IMR-90 (cell line): ENCODE measurements at regions not wholly inside any gene's neighbourhood (a gene's known extent, or its start where the extent isn't known, plus 50 kb on each side); places are given as distances from the start of the nearest gene placed in this dataset.

ENCODE experiments used
- ATAC-seq: fragments of 200-7000 bp; cut with Tn5 transposase; 2 replicates; pipeline ENCODE4 v1.9.1; 2020; ENCODE audit warnings: low read depth, mild to moderate bottlenecking, moderate library complexity
- BruUV-seq: library from RNA; stranded (reverse); fragments of 400-500 nt; replicated peaks from 2 replicates; lab custom pipeline; 2021; lab: Mats Ljungman, UMichigan
- CTCF ChIA-PET: fragments of 300-600 bp; formaldehyde crosslinking; extraction: SDS; loops from one replicate; lab custom pipeline; 2021; ENCODE audit warnings: antibody characterized with exemption; lab: Yijun Ruan, JAX
- POLR2A ChIA-PET: fragments of 300-600 bp; sonication (Branson Sonifier 250); formaldehyde crosslinking; loops from one replicate; lab custom pipeline; 2022; ENCODE audit warnings: antibody characterized with exemption; ENCODE audit not compliant: unreplicated experiment; lab: Charles Lee
- DNase-seq: peaks from one replicate; pipeline ENCODE4 v3.0.0; 2013
- H2AFZ ChIP-seq: replicated peaks from 2 replicates; pipeline ENCODE3; 2013; ENCODE audit warnings: low read length, mild to moderate bottlenecking; ENCODE audit not compliant: poor library complexity
- H2AK5ac ChIP-seq: 2 replicates; pipeline ENCODE4 v1.6.1; 2013; ENCODE audit warnings: low read depth, low read length, inconsistent platforms
- H2AK9ac ChIP-seq: replicated peaks from 2 replicates; pipeline ENCODE3; 2013; ENCODE audit warnings: mild to moderate bottlenecking, low read depth, low read length, moderate library complexity; ENCODE audit not compliant: poor library complexity
- H2BK120ac ChIP-seq: 2 replicates; pipeline ENCODE4 v1.6.1; 2013; ENCODE audit warnings: low read depth, low read length, inconsistent platforms
- H2BK15ac ChIP-seq: 3 replicates; pipeline ENCODE4 v1.6.1; 2013; ENCODE audit warnings: low read depth, low read length, inconsistent platforms
- H2BK20ac ChIP-seq: 2 replicates; pipeline ENCODE4 v1.6.1; 2013; ENCODE audit warnings: low read depth, mild to moderate bottlenecking, inconsistent platforms, low read length, moderate library complexity
- H2BK5ac ChIP-seq: 2 replicates; pipeline ENCODE4 v1.6.1; 2013; ENCODE audit warnings: mild to moderate bottlenecking, low read depth, low read length, inconsistent platforms; ENCODE audit not compliant: poor library complexity, severe bottlenecking
- H3K14ac ChIP-seq: replicated peaks from 2 replicates; pipeline ENCODE4 v1.6.1; 2013; ENCODE audit warnings: low read depth, low read length, inconsistent platforms
- H3K18ac ChIP-seq: 2 replicates; pipeline ENCODE4 v1.6.1; 2013; ENCODE audit warnings: low read depth, low read length, control low read depth
- H3K23ac ChIP-seq: 2 replicates; pipeline ENCODE4 v1.6.1; 2013; ENCODE audit warnings: low read depth, low read length, inconsistent platforms
- H3K27ac ChIP-seq: 2 replicates; pipeline ENCODE4 v1.5.1; 2013; ENCODE audit warnings: mild to moderate bottlenecking, control low read depth, low read length; ENCODE audit not compliant: insufficient read depth
- H3K27me3 ChIP-seq: 2 replicates; pipeline ENCODE4 v1.6.1; 2013; ENCODE audit warnings: low read length; ENCODE audit not compliant: control insufficient read depth, insufficient read depth
- H3K36me3 ChIP-seq: 2 replicates; pipeline ENCODE4 v1.6.1; 2013; ENCODE audit warnings: low read length, mixed read lengths; ENCODE audit not compliant: control insufficient read depth, insufficient read depth
- H3K4ac ChIP-seq: 2 replicates; pipeline ENCODE4 v1.6.1; 2013; ENCODE audit warnings: low read depth, low read length, inconsistent platforms
- H3K4me1 ChIP-seq: 2 replicates; pipeline ENCODE4 v1.6.1; 2013; ENCODE audit warnings: low read length, mixed read lengths; ENCODE audit not compliant: control insufficient read depth, insufficient read depth
- H3K4me2 ChIP-seq: 2 replicates; pipeline ENCODE4 v1.6.1; 2013; ENCODE audit warnings: low read depth, mild to moderate bottlenecking, control low read depth, low read length, moderate library complexity
- H3K4me3 ChIP-seq: 2 replicates; pipeline ENCODE4 v1.5.1; 2013; ENCODE audit warnings: low read depth, mild to moderate bottlenecking, control low read depth, low read length, moderate library complexity; ENCODE audit not compliant: insufficient read depth
- H3K56ac ChIP-seq: 2 replicates; pipeline ENCODE4 v1.6.1; 2013; ENCODE audit warnings: low read length, inconsistent platforms; ENCODE audit not compliant: insufficient read depth; ENCODE audit errors: extremely low read depth
- H3K79me1 ChIP-seq, 2 experiments: 2 replicates each; pipeline ENCODE4 v1.6.1; 2013; ENCODE audit warnings: low read length in 2 of 2, inconsistent platforms in 1 of 2, low read depth in 1 of 2
- H3K9ac ChIP-seq: 2 replicates; pipeline ENCODE4 v1.6.1; 2013; ENCODE audit warnings: low read depth, low read length, control low read depth
- H3K9me1 ChIP-seq: 2 replicates; pipeline ENCODE4 v1.6.1; 2013; ENCODE audit warnings: low read length, inconsistent platforms; ENCODE audit not compliant: insufficient read depth
- H3K9me3 ChIP-seq: 2 replicates; pipeline ENCODE4 v1.6.1; 2013; ENCODE audit warnings: low read length; ENCODE audit not compliant: control insufficient read depth, insufficient read depth
- H4K20me1 ChIP-seq: 2 replicates; pipeline ENCODE4 v1.6.1; 2013; ENCODE audit warnings: low read length, inconsistent platforms; ENCODE audit not compliant: insufficient read depth
- H4K5ac ChIP-seq: 2 replicates; pipeline ENCODE4 v1.6.1; 2013; ENCODE audit warnings: mild to moderate bottlenecking, low read depth, low read length, control low read depth
- H4K8ac ChIP-seq, 2 experiments: 2 replicates each; pipeline ENCODE4 v1.6.1; 2013; ENCODE audit warnings: low read depth in 2 of 2, low read length in 2 of 2, control low read depth in 1 of 2, inconsistent platforms in 1 of 2
- H4K91ac ChIP-seq: 2 replicates; pipeline ENCODE4 v1.6.1; 2013; ENCODE audit warnings: low read depth, low read length, inconsistent platforms; ENCODE audit not compliant: insufficient read depth
- BHLHE40 ChIP-seq: fragments of 150-350 bp; IDR thresholded peaks from 2 replicates; pipeline ENCODE4 v1.6.1; 2016; ENCODE audit warnings: mild to moderate bottlenecking, low read depth, low read length
- CEBPB ChIP-seq: IDR thresholded peaks from 2 replicates; pipeline ENCODE4 v1.6.1; 2012; ENCODE audit warnings: low read depth, low read length, improper control_type of control experiment
- CHD1 ChIP-seq: IDR thresholded peaks from 2 replicates; pipeline ENCODE4 v1.6.1; 2012; ENCODE audit warnings: low read depth, low read length, improper control_type of control experiment
- CTCF ChIP-seq: conservative IDR thresholded peaks from 2 replicates; pipeline ENCODE4 v1.5.1; 2012; ENCODE audit warnings: mild to moderate bottlenecking, low read depth, low read length, improper control_type of control experiment
- ELK1 ChIP-seq: fragments of 150-350 bp; IDR thresholded peaks from 2 replicates; pipeline ENCODE4 v1.6.1; 2016; ENCODE audit warnings: low read depth, mild to moderate bottlenecking, low read length, moderate library complexity, borderline replicate concordance
- FOS ChIP-seq: fragments of 150-350 bp; IDR thresholded peaks from 2 replicates; pipeline ENCODE4 v1.6.1; 2016; ENCODE audit warnings: low read depth, low read length
- MAFK ChIP-seq: IDR thresholded peaks from 2 replicates; pipeline ENCODE4 v1.6.1; 2012; ENCODE audit warnings: low read depth, low read length, improper control_type of control experiment
- MAZ ChIP-seq: IDR thresholded peaks from 2 replicates; pipeline ENCODE4 v1.6.1; 2012; ENCODE audit warnings: low read depth, mild to moderate bottlenecking, low read length, improper control_type of control experiment, moderate library complexity, borderline replicate concordance
- MXI1 ChIP-seq: IDR thresholded peaks from 2 replicates; pipeline ENCODE4 v1.6.1; 2012; ENCODE audit warnings: low read depth, mild to moderate bottlenecking, low read length, moderate library complexity, borderline replicate concordance
- NFE2L2 ChIP-seq: fragments of 150-350 bp; IDR thresholded peaks from 2 replicates; pipeline ENCODE4 v1.6.1; 2016; ENCODE audit warnings: low read depth, mild to moderate bottlenecking, low read length
- POLR2A ChIP-seq: IDR thresholded peaks from 2 replicates; pipeline ENCODE4 v1.6.1; 2012; ENCODE audit warnings: mild to moderate bottlenecking, low read depth, low read length
- RAD21 ChIP-seq: IDR thresholded peaks from 2 replicates; pipeline ENCODE4 v1.6.1; 2012; ENCODE audit warnings: low read length, improper control_type of control experiment
- RCOR1 ChIP-seq: IDR thresholded peaks from 2 replicates; pipeline ENCODE4 v1.6.1; 2012; ENCODE audit warnings: mild to moderate bottlenecking, low read length, improper control_type of control experiment; ENCODE audit not compliant: insufficient replicate concordance
- RFX5 ChIP-seq: IDR thresholded peaks from 2 replicates; pipeline ENCODE4 v1.8.0; 2012; ENCODE audit warnings: low read depth, mild to moderate bottlenecking, low read length, moderate library complexity
- SMC3 ChIP-seq: fragments of 150-350 bp; IDR thresholded peaks from 2 replicates; pipeline ENCODE4 v1.6.1; 2016; ENCODE audit warnings: low read depth, mild to moderate bottlenecking, antibody characterized with exemption, low read length, moderate library complexity
- WGBS, 2 experiments: methylation state at CpG; one replicate each; pipeline versions ENCODE4 v1.1.5 to v1.1.7; 2013; ENCODE audit warnings: missing lambda C conversion rate in 2 of 2; ENCODE audit not compliant: insufficient read length in 1 of 2; ENCODE audit errors: extremely low coverage in 2 of 2; 5-methylcytosine and 5-hydroxymethylcytosine counted together
- dilution Hi-C: fragments of 300-500 bp; cut with HindIII; formaldehyde crosslinking; loops from one replicate; pipeline ENCODE4 v1.14.3; 2018; ENCODE audit warnings: low sequenced_read_pairs; ENCODE audit not compliant: unreplicated experiment
- in situ Hi-C: fragments of 300-500 bp; cut with MboI; formaldehyde crosslinking; loops from 3 replicates; pipeline ENCODE4 v1.14.3; 2019; ENCODE audit warnings: low sequenced_read_pairs, inconsistent platforms, mixed read lengths
- intact Hi-C: fragments of 100-400 bp; cut with micrococcal nuclease; formaldehyde crosslinking; loops from 2 replicates; pipeline ENCODE4 v1.10.0; 2022
- TF ChIP-seq, protein P1 (sequence below): fragments of 150-350 bp; IDR thresholded peaks from 2 replicates; pipeline ENCODE4 v1.6.1; 2017; ENCODE audit warnings: mild to moderate bottlenecking, antibody characterized with exemption, low read length, low read depth

DNA sequence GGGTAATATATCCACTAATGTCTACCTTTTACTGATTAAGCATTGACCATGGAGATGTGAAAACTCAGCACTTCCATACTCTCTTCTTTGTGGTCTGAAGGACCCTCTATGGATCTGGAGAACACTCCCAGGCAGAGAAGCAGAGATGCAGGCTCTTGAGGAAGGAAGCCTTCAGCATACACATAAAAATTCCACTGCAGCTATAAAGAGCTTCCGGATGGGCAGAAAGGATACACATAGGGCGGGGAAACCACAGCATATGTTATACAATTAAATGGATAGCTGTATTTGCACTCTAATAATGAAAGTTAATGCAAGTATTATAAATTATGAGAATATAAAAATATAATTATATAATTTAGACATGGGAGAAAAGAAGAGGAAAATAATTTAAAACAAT lies 1258.2 kb upstream of the ALCAM start:
- dilution Hi-C loops (no loop called here), in situ Hi-C loops (no loop called here), intact Hi-C loops (no loop called here)
- H4K20me1 ChIP-seq = no peaks in the 10 kb centered on the region
- no peaks in the 10 kb centered on the region for H3K4me1 ChIP-seq
- H2BK15ac ChIP-seq = no peak overlapping the region
- CTCF ChIA-PET = no interaction called here
- no peak overlapping the region for H3K56ac ChIP-seq
- no peak overlapping the region for H3K4ac ChIP-seq
- no peak overlapping the region for H2BK120ac ChIP-seq
- no peak overlapping the region for H3K4me2 ChIP-seq
- no peak overlapping the region for H3K23ac ChIP-seq
- H3K36me3 ChIP-seq = no peaks in the 10 kb centered on the region
- H3K9ac ChIP-seq = no peak overlapping the region
- no peak overlapping the region for H3K18ac ChIP-seq
- H4K5ac ChIP-seq = no peak overlapping the region
- H3K79me1 ChIP-seq = no peaks in the 10 kb centered on the region
- H2BK20ac ChIP-seq = no peak overlapping the region
- TF ChIP-seq FOS (no peak), ELK1 (no peak), BHLHE40 (no peak), CEBPB (no peak), RCOR1 (no peak), CTCF (no peak), POLR2A (no peak), MXI1 (no peak), MAZ (no peak), RFX5 (no peak), SMC3 (no peak), CHD1 (no peak), NFE2L2 (no peak), MAFK (no peak), RAD21 (no peak)
- TF ChIP-seq, protein P1, sequence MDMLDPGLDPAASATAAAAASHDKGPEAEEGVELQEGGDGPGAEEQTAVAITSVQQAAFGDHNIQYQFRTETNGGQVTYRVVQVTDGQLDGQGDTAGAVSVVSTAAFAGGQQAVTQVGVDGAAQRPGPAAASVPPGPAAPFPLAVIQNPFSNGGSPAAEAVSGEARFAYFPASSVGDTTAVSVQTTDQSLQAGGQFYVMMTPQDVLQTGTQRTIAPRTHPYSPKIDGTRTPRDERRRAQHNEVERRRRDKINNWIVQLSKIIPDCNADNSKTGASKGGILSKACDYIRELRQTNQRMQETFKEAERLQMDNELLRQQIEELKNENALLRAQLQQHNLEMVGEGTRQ = no peak
- POLR2A ChIA-PET = no interaction called here
- H4K8ac ChIP-seq = no peak overlapping the region
- H2BK5ac ChIP-seq = no peak overlapping the region
- no peaks in the 10 kb centered on the region for H3K27me3 ChIP-seq
- H3K9me3 ChIP-seq = 0 out of 2 replicates have a peak, but pooled peaks cover under 1% of the 10 kb centered on the region
- no peak overlapping the region for H3K14ac ChIP-seq
- no peaks in the 10 kb centered on the region for H3K9me1 ChIP-seq
- BruUV-seq = no TSS peak
- H2AK5ac ChIP-seq = no peak overlapping the region
- no peak overlapping the region for H4K91ac ChIP-seq
- H2AFZ ChIP-seq = no peak overlapping the region
- H3K27ac ChIP-seq = no peak overlapping the region
- no peak for ATAC-seq
- no CpG with 5 or more reads among the region's 2 CpGs for WGBS, 2 experiments
- no peak overlapping the region for H2AK9ac ChIP-seq
- H3K4me3 ChIP-seq = no peak overlapping the region
- DNase-seq = no peak
